OCI-LY7 (cell line): ENCODE measurements at regions not wholly inside any gene's neighbourhood (a gene's known extent, or its start where the extent isn't known, plus 50 kb on each side); places are given as distances from the start of the nearest gene placed in this dataset.

Experiments
- BruUV-seq: library from RNA; stranded (reverse); fragments of 400-500 nt; replicated peaks from 2 replicates; lab custom pipeline; 2021; lab: Mats Ljungman, UMichigan
- CTCF ChIA-PET: fragments of 300-600 bp; sonication (Branson Sonifier 250); formaldehyde crosslinking; loops from one replicate; lab custom pipeline; 2022; ENCODE audit warnings: antibody characterized with exemption; ENCODE audit not compliant: unreplicated experiment; lab: Charles Lee
- POLR2A ChIA-PET: fragments of 300-600 bp; sonication (Branson Sonifier 250); formaldehyde crosslinking; loops from one replicate; lab custom pipeline; 2022; ENCODE audit warnings: antibody characterized with exemption; lab: Charles Lee
- DNase-seq: peaks from one replicate; pipeline ENCODE4 v3.0.0-alpha.2; 2015; ENCODE audit warnings: low spot score
- H2AFZ ChIP-seq: fragments of 200-600 bp; sonication (generic), shearing (Covaris generic); 2 replicates; pipeline ENCODE4 v1.6.1; 2014; ENCODE audit warnings: mild to moderate bottlenecking, antibody characterized with exemption, low read length, moderate library complexity
- H3K27ac ChIP-seq: fragments of 200-600 bp; sonication (generic); 2 replicates; pipeline ENCODE4 v1.5.1; 2014; ENCODE audit warnings: mixed run types, low read depth, mild to moderate bottlenecking, moderate library complexity, low read length, inconsistent platforms; ENCODE audit not compliant: poor library complexity, severe bottlenecking
- H3K36me3 ChIP-seq: fragments of 200-600 bp; sonication (generic); 2 replicates; pipeline ENCODE4 v1.6.1; 2014; ENCODE audit warnings: mild to moderate bottlenecking, antibody characterized with exemption, low read length, moderate library complexity, mixed read lengths; ENCODE audit not compliant: insufficient read depth
- H3K4me1 ChIP-seq: fragments of 200-600 bp; sonication (generic); 2 replicates; pipeline ENCODE4 v1.5.1; 2014; ENCODE audit warnings: mild to moderate bottlenecking, low read length; ENCODE audit not compliant: insufficient read depth, poor library complexity, severe bottlenecking
- H3K4me2 ChIP-seq: fragments of 200-600 bp; sonication (generic); 2 replicates; pipeline ENCODE4 v1.6.1; 2014; ENCODE audit warnings: mild to moderate bottlenecking, low read length
- H3K4me3 ChIP-seq: fragments of 200-600 bp; sonication (generic); 2 replicates; pipeline ENCODE4 v1.5.1; 2014; ENCODE audit warnings: mild to moderate bottlenecking, low read depth, low read length; ENCODE audit not compliant: poor library complexity, severe bottlenecking
- H3K79me2 ChIP-seq: fragments of 200-600 bp; sonication (generic); 2 replicates; pipeline ENCODE4 v1.6.1; 2016; ENCODE audit warnings: low read depth, mild to moderate bottlenecking, low read length, moderate library complexity, mixed read lengths; ENCODE audit not compliant: insufficient read depth
- H3K9me2 ChIP-seq: fragments of 200-600 bp; sonication (generic); 2 replicates; pipeline ENCODE4 v1.6.1; 2016; ENCODE audit warnings: mild to moderate bottlenecking, low read length, mixed read lengths; ENCODE audit not compliant: insufficient read depth
- H3K9me3 ChIP-seq: fragments of 200-600 bp; sonication (generic); 2 replicates; pipeline ENCODE4 v1.6.1; 2014; ENCODE audit warnings: mild to moderate bottlenecking, mixed run types, low read length, mixed read lengths
- H4K20me1 ChIP-seq: fragments of 200-600 bp; sonication (generic); 2 replicates; pipeline ENCODE4 v1.6.1; 2014; ENCODE audit warnings: mild to moderate bottlenecking, antibody characterized with exemption, low read length, moderate library complexity, mixed read lengths; ENCODE audit not compliant: insufficient read depth
- EZH2phosphoT487 ChIP-seq: fragments of 200-600 bp; sonication (generic); IDR thresholded peaks from 2 replicates; pipeline ENCODE4 v1.6.1; 2018; ENCODE audit warnings: low read depth, borderline replicate concordance, mild to moderate bottlenecking, mixed run types, antibody characterized with exemption, low read length, moderate library complexity, mixed read lengths
- intact Hi-C: fragments of 100-400 bp; cut with micrococcal nuclease; formaldehyde crosslinking; loops from one replicate; pipeline ENCODE4 v1.10.0; 2022; ENCODE audit not compliant: unreplicated experiment
- TF ChIP-seq, protein P1 (sequence below): fragments of 200-600 bp; sonication (generic); conservative IDR thresholded peaks from 2 replicates; pipeline ENCODE4 v1.5.1; 2014; ENCODE audit warnings: mild to moderate bottlenecking, antibody characterized with exemption, low read length, moderate library complexity, mixed read lengths

GRCh38 chr5:148720257-148720656, 65.9 kb upstream of the HTR4 start:
- Histone ChIP-seq H3K4me1 (no peaks in the 10 kb centered on the region), H4K20me1 (no peaks in the 10 kb centered on the region), H3K4me2 (no peak overlapping the region), H3K27ac (no peak overlapping the region), H3K9me3 (no peaks in the 10 kb centered on the region), H3K9me2 (no peaks in the 10 kb centered on the region), H2AFZ (no peak overlapping the region), H3K79me2 (no peaks in the 10 kb centered on the region), H3K4me3 (no peak overlapping the region), H3K36me3 (no peaks in the 10 kb centered on the region)
- intact Hi-C loops, result no loop called here
- no TSS peak for BruUV-seq
- ChIA-PET POLR2A (no interaction called here), CTCF (no interaction called here)
- TF ChIP-seq EZH2phosphoT487, result no peak
- DNase-seq, result no peak

GRCh38 chr5:148723143-148723542, 68.8 kb upstream of the HTR4 start:
- no peak overlapping the region for H3K4me3 ChIP-seq
- no TSS peak for BruUV-seq
- no peaks in the 10 kb centered on the region for H3K36me3 ChIP-seq
- H3K9me2 ChIP-seq, result no peaks in the 10 kb centered on the region
- CTCF ChIA-PET, result no interaction called here
- H3K4me2 ChIP-seq, result no peak overlapping the region
- POLR2A ChIA-PET, result interaction anchor here (0.7 kb wide), 1 partner anchor 283 kb away, joined by 3 read pairs; no protein-coding TSS in a partner anchor
- H3K27ac ChIP-seq, result no peak overlapping the region
- H4K20me1 ChIP-seq, result no peaks in the 10 kb centered on the region
- no peaks in the 10 kb centered on the region for H3K4me1 ChIP-seq
- no peak overlapping the region for H2AFZ ChIP-seq
- H3K9me3 ChIP-seq, result no peaks in the 10 kb centered on the region
- no peak for TF ChIP-seq EZH2phosphoT487
- TF ChIP-seq, protein P1, sequence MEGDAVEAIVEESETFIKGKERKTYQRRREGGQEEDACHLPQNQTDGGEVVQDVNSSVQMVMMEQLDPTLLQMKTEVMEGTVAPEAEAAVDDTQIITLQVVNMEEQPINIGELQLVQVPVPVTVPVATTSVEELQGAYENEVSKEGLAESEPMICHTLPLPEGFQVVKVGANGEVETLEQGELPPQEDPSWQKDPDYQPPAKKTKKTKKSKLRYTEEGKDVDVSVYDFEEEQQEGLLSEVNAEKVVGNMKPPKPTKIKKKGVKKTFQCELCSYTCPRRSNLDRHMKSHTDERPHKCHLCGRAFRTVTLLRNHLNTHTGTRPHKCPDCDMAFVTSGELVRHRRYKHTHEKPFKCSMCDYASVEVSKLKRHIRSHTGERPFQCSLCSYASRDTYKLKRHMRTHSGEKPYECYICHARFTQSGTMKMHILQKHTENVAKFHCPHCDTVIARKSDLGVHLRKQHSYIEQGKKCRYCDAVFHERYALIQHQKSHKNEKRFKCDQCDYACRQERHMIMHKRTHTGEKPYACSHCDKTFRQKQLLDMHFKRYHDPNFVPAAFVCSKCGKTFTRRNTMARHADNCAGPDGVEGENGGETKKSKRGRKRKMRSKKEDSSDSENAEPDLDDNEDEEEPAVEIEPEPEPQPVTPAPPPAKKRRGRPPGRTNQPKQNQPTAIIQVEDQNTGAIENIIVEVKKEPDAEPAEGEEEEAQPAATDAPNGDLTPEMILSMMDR, result no peak
- intact Hi-C loops, result no loop called here
- no peaks in the 10 kb centered on the region for H3K79me2 ChIP-seq
- DNase-seq, result no peak

DNA sequence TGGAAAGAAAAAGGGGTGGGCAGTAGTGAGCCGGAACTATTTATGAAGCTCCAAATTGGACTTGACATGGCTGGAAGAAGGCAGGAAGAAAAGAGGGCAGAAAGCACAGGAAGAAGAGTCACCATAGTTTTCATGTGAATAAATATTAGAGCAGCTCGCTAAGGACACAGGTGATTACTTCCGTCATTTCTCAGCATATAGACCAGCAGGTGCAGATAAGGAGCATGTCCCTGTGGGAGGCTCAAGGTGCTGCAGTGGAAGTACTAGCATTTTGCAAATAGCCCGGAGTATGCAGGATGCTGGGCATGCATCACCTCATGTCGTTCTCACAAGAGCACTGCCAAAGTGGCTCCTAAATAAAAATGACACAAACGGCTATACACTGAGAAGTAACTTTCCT, 71.3 kb upstream of the HTR4 start:
- Histone ChIP-seq H3K4me1 (no peaks in the 10 kb centered on the region), H4K20me1 (no peaks in the 10 kb centered on the region), H3K9me3 (no peaks in the 10 kb centered on the region), H3K4me3 (no peak overlapping the region), H3K27ac (no peak overlapping the region), H3K9me2 (no peaks in the 10 kb centered on the region), H3K4me2 (no peak overlapping the region), H3K36me3 (no peaks in the 10 kb centered on the region), H2AFZ (no peak overlapping the region), H3K79me2 (no peaks in the 10 kb centered on the region)
- TF ChIP-seq, protein P1, result no peak
- no peak for TF ChIP-seq EZH2phosphoT487
- POLR2A ChIA-PET, result interaction anchor here (1.1 kb wide), 1 partner anchor 205 kb away, joined by 4 read pairs; no protein-coding TSS in a partner anchor
- no peak for DNase-seq
- intact Hi-C loops, result no loop called here
- no TSS peak for BruUV-seq
- CTCF ChIA-PET, result no interaction called here
